ENCODE measurements at regions not wholly inside any gene's neighbourhood (a gene's known extent, or its start where the extent isn't known, plus 50 kb on each side); places are given as distances from the start of the nearest gene placed in this dataset.
"Not testable (repeated sequence)": the region's sequence is repeated elsewhere in the genome, so short reads cannot be mapped to it uniquely, and the experiment has no call there.

DNA sequence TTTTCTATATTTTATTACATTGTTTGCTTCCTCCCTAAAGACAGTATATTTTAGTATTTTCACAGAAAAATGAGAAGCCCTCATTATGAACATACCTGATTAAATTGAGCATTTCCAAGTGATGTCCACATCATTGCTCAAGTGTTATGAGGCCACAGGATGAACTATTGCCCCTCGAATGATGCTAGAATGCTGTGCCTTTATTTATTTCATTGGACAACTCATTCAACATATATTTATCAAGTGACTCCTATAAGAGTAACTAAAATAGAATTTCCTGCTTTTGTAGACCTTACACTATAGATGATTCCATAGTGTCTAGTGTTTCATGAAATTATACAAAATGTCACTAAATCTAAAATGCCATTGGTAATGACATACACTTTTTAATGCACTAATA is 187.8 kb upstream of the NOTCH2NLA start:
- H3K27ac ChIP-seq (ENCODE audit: insufficient read depth, low read depth, low read length, poor library complexity, severe bottlenecking); H3K9me3 ChIP-seq (ENCODE audit: control insufficient read depth, low read length); H3K27me3 ChIP-seq (ENCODE audit: control insufficient read depth, insufficient read depth, low read length, poor library complexity, severe bottlenecking); H3K36me3 ChIP-seq (ENCODE audit: control insufficient read depth, insufficient read depth, low read length); H3K4me1 ChIP-seq (ENCODE audit: control insufficient read depth, insufficient read depth, low read length); H3K4me3 ChIP-seq (ENCODE audit: insufficient read depth, low read depth, low read length): not testable (repeated sequence)
- WGBS, 2 experiments: 100% methylated on average over 1 of the region's 1 CpG

DNA sequence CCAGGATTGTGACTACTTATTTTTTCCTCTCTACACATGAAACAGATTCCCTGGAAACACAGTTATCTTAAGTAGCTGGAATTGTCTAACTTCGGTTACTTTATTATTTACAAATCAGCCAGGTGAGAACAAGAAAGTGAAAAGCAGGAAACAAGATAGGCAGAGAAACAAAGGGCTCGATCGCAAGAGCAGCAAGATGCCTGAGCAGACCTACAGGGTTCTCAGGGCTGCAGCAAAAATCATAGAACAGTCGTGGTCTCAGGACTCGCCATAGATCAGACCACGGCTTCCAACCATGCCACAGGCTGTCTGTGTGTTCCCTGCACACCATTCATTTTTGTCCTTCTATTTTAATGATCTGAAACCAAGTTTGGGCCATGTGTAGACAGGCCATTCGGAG is 186.2 kb upstream of the NOTCH2NLA start:
- not testable (repeated sequence) for H3K27ac ChIP-seq (ENCODE audit: insufficient read depth, low read depth, low read length, poor library complexity, severe bottlenecking); H3K27me3 ChIP-seq (ENCODE audit: control insufficient read depth, insufficient read depth, low read length, poor library complexity, severe bottlenecking); H3K4me3 ChIP-seq (ENCODE audit: insufficient read depth, low read depth, low read length); H3K4me1 ChIP-seq (ENCODE audit: control insufficient read depth, insufficient read depth, low read length); H3K9me3 ChIP-seq (ENCODE audit: control insufficient read depth, low read length); H3K36me3 ChIP-seq (ENCODE audit: control insufficient read depth, insufficient read depth, low read length)
- 80 to 92% methylated on average over 3 to 4 of the region's 7 CpGs for WGBS, 2 experiments

DNA sequence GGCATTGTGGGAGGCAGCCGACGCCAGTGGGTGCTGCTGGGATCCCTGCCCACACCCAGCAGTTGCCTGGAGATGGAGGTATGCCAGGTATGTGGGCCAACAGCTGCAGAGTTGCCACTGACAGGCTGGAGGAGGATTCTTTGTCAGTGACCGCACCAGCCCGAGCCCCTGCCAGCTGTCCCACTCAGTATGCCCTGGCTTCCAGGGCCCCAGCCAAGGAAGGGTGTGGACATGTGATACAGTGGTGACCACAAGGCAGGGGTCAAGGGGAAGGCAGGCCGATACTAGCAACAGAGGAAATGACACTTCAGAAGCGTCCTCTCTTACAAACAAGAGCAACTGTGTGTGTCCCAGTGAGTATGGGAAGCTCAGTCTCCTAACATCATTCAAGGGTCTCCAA is 185.1 kb upstream of the NOTCH2NLA start:
- not testable (repeated sequence) for H3K27ac ChIP-seq (ENCODE audit: insufficient read depth, low read depth, low read length, poor library complexity, severe bottlenecking); H3K4me3 ChIP-seq (ENCODE audit: insufficient read depth, low read depth, low read length); H3K36me3 ChIP-seq (ENCODE audit: control insufficient read depth, insufficient read depth, low read length); H3K27me3 ChIP-seq (ENCODE audit: control insufficient read depth, insufficient read depth, low read length, poor library complexity, severe bottlenecking); H3K4me1 ChIP-seq (ENCODE audit: control insufficient read depth, insufficient read depth, low read length); H3K9me3 ChIP-seq (ENCODE audit: control insufficient read depth, low read length)
- no CpG with 5 or more reads among the region's 6 CpGs for WGBS, 2 experiments

DNA sequence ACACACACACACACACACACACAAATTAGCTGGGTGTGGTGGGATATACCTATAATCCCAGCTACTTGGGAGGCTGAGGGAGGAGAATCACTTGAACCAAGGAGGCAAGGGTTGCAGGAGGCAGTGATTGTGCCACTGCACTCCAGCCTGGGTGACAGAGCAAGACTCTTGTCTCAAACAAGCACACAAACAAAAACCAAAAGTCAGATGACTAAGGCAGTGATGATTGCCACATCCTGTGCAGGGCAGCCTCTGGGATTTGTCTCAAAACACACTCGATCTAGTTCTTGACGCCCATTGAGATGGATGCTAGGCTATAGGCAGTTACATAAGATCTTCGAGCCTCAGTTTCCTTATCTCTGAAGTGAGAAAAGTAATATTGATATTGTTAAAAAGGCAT is 183.1 kb upstream of the NOTCH2NLA start:
- not testable (repeated sequence) for H3K36me3 ChIP-seq (ENCODE audit: control insufficient read depth, insufficient read depth, low read length); H3K27ac ChIP-seq (ENCODE audit: insufficient read depth, low read depth, low read length, poor library complexity, severe bottlenecking); H3K9me3 ChIP-seq (ENCODE audit: control insufficient read depth, low read length); H3K4me3 ChIP-seq (ENCODE audit: insufficient read depth, low read depth, low read length); H3K4me1 ChIP-seq (ENCODE audit: control insufficient read depth, insufficient read depth, low read length); H3K27me3 ChIP-seq (ENCODE audit: control insufficient read depth, insufficient read depth, low read length, poor library complexity, severe bottlenecking)
- WGBS, 2 experiments: no CpG with 5 or more reads among the region's 3 CpGs

DNA sequence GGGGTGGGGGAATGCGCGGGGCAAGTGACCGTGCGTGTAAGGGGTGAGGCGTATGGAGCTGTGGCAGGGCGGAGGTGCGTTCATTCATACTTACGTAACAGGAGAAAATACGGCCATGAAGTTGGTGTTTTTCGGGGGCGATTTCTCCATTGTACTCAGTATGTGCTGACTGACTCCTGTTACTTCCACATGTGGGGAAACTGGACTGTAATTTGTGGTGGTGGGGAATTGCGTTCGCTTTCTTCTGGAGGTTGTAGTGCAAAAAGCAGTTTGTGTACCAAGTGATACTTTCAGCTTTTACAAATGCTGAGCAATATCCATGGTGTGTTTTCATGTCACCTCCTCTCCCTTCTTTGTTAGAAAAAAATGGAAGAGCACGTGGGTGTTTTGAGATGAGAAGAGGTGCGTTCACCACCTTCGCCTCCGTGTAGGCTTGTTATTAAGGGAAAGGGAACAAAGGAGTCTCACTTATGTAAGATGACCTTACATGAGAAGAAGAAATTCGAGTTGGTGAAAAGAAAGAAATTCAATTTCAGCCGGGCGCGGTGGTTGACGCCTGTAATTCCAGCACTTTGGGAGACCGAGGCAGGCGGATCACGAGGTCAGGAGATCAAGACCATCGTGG is 181.1 kb upstream of the NOTCH2NLA start:
- H3K27ac ChIP-seq (ENCODE audit: insufficient read depth, low read depth, low read length, poor library complexity, severe bottlenecking): peak overlapping the region; percentile 84
- H3K36me3 ChIP-seq (ENCODE audit: control insufficient read depth, insufficient read depth, low read length); H3K4me1 ChIP-seq (ENCODE audit: control insufficient read depth, insufficient read depth, low read length); H3K27me3 ChIP-seq (ENCODE audit: control insufficient read depth, insufficient read depth, low read length, poor library complexity, severe bottlenecking); H3K9me3 ChIP-seq (ENCODE audit: control insufficient read depth, low read length); H3K4me3 ChIP-seq (ENCODE audit: insufficient read depth, low read depth, low read length): not testable (repeated sequence)
- WGBS, 2 experiments: 30 to 40% methylated on average over 21 to 25 of the region's 26 CpGs

DNA sequence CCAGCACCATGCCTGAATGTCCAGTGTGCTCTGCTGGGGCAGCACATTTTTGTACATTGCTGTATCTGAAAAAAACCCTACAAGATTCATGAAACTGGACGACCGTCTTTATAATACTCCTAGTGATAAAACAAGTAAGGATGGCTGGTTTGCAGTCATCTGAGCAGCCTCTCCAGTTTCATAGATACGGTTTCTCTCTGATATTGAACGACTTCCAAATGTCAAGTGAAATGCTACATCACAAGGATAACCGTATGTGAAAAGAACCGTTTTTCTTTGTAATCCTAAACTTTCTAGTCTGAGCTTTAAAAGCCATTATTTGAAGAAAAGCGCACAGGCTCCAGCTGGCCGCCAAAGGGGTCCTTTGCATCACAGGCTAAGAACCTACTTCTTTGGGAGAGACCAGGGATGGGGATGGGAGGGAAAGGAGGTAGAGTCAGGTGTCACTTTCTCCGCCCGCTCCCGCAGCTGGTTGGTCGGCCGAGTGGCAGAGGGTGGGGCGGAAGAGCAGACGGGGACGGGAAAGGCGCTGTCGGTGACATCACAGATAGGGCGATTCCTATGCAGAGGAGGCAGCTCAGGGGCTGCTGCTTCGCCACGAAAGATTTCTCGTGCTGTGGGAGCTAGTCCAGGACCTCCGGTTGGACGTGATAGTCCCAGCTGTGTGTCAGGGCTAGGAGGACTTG is 180.4 kb upstream of the NOTCH2NLA start:
- WGBS, 2 experiments: 78 to 84% methylated on average over 2 to 4 of the region's 24 CpGs
- not testable (repeated sequence) for H3K36me3 ChIP-seq (ENCODE audit: control insufficient read depth, insufficient read depth, low read length); H3K4me3 ChIP-seq (ENCODE audit: insufficient read depth, low read depth, low read length); H3K27me3 ChIP-seq (ENCODE audit: control insufficient read depth, insufficient read depth, low read length, poor library complexity, severe bottlenecking); H3K9me3 ChIP-seq (ENCODE audit: control insufficient read depth, low read length); H3K4me1 ChIP-seq (ENCODE audit: control insufficient read depth, insufficient read depth, low read length)
- H3K27ac ChIP-seq (ENCODE audit: insufficient read depth, low read depth, low read length, poor library complexity, severe bottlenecking): peak overlapping the region; percentile 84

DNA sequence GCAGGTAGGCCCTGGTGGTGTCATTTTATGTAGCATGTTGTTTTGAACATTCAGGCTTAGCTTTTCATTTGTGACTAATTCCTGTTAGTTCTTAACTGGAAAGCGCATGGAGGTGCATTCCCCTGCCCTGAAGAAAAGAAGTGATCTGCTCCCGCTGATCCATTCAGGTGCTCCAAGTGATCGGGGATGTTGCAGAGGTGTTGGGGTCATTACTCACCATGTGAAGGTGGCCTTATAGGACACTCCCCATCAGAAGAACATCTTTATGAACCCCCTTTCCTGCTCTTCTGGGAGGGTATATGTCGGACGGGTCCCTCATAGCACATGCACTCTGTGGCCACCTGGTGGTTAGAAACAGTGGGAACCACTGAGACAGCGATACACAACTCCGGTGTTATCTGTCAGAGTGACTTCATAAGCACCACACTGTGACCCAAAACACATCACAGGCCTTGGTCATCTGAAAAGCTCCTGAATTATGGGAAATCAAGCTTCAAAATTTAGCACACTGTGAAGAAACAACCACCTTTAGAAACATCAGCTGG is 172.5 kb upstream of the NOTCH2NLA start:
- 52 to 65% methylated on average over 5 of the region's 7 CpGs for WGBS, 2 experiments
- H3K4me3 ChIP-seq (ENCODE audit: insufficient read depth, low read depth, low read length); H3K36me3 ChIP-seq (ENCODE audit: control insufficient read depth, insufficient read depth, low read length); H3K4me1 ChIP-seq (ENCODE audit: control insufficient read depth, insufficient read depth, low read length); H3K9me3 ChIP-seq (ENCODE audit: control insufficient read depth, low read length); H3K27ac ChIP-seq (ENCODE audit: insufficient read depth, low read depth, low read length, poor library complexity, severe bottlenecking); H3K27me3 ChIP-seq (ENCODE audit: control insufficient read depth, insufficient read depth, low read length, poor library complexity, severe bottlenecking): not testable (repeated sequence)

DNA sequence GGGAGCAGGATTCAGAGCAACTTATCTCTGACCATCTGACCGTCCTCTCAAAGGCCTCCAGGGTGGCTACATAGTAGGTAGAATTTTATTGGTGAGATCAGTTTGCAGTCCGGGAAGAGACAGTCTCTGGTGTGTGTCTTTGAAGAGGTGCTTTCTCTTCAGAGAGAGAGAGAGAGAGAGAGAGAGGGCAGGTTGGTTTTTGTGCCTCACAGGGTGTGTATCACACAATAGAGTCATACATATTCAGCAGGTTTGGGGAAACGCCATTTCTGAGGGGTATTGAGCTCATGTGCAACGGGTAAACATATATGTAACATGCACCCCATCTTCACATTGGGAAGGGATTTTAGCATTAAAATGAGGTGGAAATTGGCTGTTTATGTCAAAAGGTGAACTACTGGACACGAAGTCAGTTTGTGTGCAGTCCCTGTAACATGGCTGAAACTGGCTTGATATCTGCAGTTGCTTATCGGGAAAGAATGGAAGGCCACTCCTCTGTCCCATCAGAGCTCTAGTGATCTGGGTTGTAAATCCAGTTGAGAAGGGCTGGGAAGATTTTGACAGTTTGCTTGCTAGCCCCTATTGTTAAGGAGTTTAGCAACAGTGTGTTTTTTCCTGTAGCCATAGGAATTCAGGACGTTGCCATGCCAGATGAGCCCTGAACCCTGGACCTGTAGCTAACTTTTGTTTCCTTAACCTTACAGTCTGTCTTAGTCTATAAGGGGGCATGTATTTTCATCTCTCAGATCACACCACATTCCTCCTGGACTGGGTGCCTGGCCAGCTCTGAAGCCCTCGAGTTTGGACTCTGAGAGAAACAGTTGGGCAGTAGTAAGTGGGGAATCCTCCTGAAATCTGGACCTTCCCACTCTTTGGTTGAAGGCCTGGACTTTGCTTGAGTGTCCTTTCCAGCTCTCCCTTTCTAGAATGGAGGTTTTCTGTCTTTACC is 171.6 kb upstream of the NOTCH2NLA start:
- not testable (repeated sequence) for H3K4me3 ChIP-seq (ENCODE audit: insufficient read depth, low read depth, low read length); H3K27me3 ChIP-seq (ENCODE audit: control insufficient read depth, insufficient read depth, low read length, poor library complexity, severe bottlenecking); H3K36me3 ChIP-seq (ENCODE audit: control insufficient read depth, insufficient read depth, low read length); H3K9me3 ChIP-seq (ENCODE audit: control insufficient read depth, low read length); H3K4me1 ChIP-seq (ENCODE audit: control insufficient read depth, insufficient read depth, low read length); H3K27ac ChIP-seq (ENCODE audit: insufficient read depth, low read depth, low read length, poor library complexity, severe bottlenecking)
- 83 to 93% methylated on average over 5 to 6 of the region's 8 CpGs for whole genome bisulfite sequencing, 2 experiments

DNA sequence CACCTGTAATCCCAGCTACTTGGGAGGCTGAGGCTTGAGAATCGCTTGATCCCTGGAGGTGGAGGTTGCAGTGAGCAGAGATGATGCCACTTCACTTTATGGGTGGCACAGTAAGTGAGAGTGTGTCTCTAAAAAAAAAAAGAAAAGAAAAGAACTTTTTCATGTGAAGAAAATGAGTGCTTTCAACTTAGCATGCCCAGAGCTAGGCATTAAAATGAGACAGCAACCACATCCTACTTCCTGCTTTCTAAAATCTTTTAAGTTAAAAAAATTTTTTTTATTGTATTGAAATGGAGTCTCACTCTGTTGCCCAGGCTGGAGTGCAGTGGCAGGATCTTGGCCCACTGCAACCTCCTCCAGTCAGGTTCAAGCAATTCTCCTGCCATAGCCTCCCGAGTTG is 170.4 kb upstream of the NOTCH2NLA start:
- H3K4me3 ChIP-seq (ENCODE audit: insufficient read depth, low read depth, low read length); H3K27me3 ChIP-seq (ENCODE audit: control insufficient read depth, insufficient read depth, low read length, poor library complexity, severe bottlenecking); H3K36me3 ChIP-seq (ENCODE audit: control insufficient read depth, insufficient read depth, low read length); H3K4me1 ChIP-seq (ENCODE audit: control insufficient read depth, insufficient read depth, low read length); H3K27ac ChIP-seq (ENCODE audit: insufficient read depth, low read depth, low read length, poor library complexity, severe bottlenecking); H3K9me3 ChIP-seq (ENCODE audit: control insufficient read depth, low read length): not testable (repeated sequence)
- 72 to 100% methylated on average over 1 to 2 of the region's 2 CpGs for WGBS, 2 experiments

DNA sequence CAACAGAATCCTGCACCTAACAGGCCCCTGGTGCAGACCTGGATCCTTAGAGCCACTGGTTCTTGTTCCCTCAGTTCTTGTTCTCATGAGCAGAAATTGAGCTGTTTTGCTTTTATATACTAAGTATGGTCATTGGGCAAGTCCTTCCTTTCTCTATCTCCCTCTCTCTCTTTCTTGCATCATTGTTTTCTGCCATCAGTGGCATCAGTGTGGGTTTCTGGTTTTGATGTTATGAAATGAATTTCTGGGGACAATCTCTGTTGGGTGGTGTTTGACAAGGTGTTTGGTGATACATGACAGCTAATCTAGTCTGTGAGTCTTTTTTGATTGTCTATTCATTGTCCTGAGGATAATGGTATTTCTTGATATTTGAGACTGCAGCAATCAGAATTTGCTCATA is 168.0 kb upstream of the NOTCH2NLA start:
- not testable (repeated sequence) for H3K36me3 ChIP-seq (ENCODE audit: control insufficient read depth, insufficient read depth, low read length); H3K4me1 ChIP-seq (ENCODE audit: control insufficient read depth, insufficient read depth, low read length); H3K27me3 ChIP-seq (ENCODE audit: control insufficient read depth, insufficient read depth, low read length, poor library complexity, severe bottlenecking); H3K27ac ChIP-seq (ENCODE audit: insufficient read depth, low read depth, low read length, poor library complexity, severe bottlenecking); H3K4me3 ChIP-seq (ENCODE audit: insufficient read depth, low read depth, low read length); H3K9me3 ChIP-seq (ENCODE audit: control insufficient read depth, low read length)

Data from ectodermal cell (in vitro differentiated cells).